Ascending aorta (tissue), 2 donors: ENCODE measurements at regions not wholly inside any gene's neighbourhood (a gene's known extent, or its start where the extent isn't known, plus 50 kb on each side); places are given as distances from the start of the nearest gene placed in this dataset.

Experiments
- DNase-seq, 2 donors: peaks; one replicate each; pipeline ENCODE4 v3.0.0-alpha.2; 2019; ENCODE audit warnings: low spot score in 2 of 2
- H3K27ac ChIP-seq, 2 donors: fragments of 200-600 bp; sonication (generic); one replicate each; pipeline ENCODE4 v1.5.1; 2016 to 2017; ENCODE audit warnings: mild to moderate bottlenecking in 1 of 2
- H3K27me3 ChIP-seq: fragments of 200-600 bp; sonication (generic); one replicate; pipeline ENCODE4 v1.5.1; 2017
- H3K36me3 ChIP-seq, 2 donors: fragments of 200-600 bp; sonication (generic); one replicate each; pipeline ENCODE4 v1.5.1; 2016
- H3K4me1 ChIP-seq, 2 donors: fragments of 200-600 bp; sonication (generic); one replicate each; pipeline ENCODE4 v1.5.1; 2016 to 2017; ENCODE audit warnings: mild to moderate bottlenecking in 1 of 2
- H3K4me3 ChIP-seq, 2 donors: fragments of 200-600 bp; sonication (generic); one replicate each; pipeline ENCODE4 v1.5.1; 2016 to 2017; ENCODE audit warnings: mild to moderate bottlenecking in 1 of 2
- H3K9me3 ChIP-seq, 2 donors: fragments of 200-600 bp; sonication (generic); one replicate each; pipeline ENCODE4 v1.5.1; 2016
- CTCF ChIP-seq, 3 experiments: fragments of 200-600 bp in 2 of 3; fragments of 450-650 bp in 1 of 3; sonication (generic) in 2 of 3; IDR thresholded peaks; one replicate each; pipeline ENCODE4 v1.5.1; 2016 to 2019; ENCODE audit warnings: antibody characterized with exemption in 3 of 3, mild to moderate bottlenecking in 1 of 3, moderate library complexity in 1 of 3
- intact Hi-C: fragments of 100-400 bp; cut with DNase I; formaldehyde crosslinking; loops from one replicate; pipeline ENCODE4 v1.15.1; 2023

DNA sequence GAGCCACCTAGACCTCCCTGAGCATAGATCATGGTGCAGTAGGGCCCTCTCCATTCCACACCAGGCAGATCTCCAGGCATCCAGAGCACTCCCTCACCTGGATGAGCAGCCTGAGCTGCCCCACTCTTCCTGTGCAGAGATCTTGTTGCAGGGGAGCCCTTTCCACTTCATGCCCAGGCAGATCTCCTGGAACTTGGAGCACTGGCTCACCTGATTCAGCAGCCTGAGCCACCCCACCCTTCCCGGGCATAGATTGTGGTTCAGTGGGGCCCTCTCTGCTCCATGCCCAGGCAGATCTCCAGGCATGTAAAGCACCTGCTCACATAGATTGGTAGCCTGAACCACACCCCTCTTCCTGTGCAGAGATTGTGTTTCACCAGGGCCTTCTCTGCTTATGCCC, 78.0 kb downstream of the SEC16B start:
- Histone ChIP-seq H3K9me3 (peaks cover 6 to 16% of the 10 kb centered on the region in 2 donors), H3K36me3 (no peaks in the 10 kb centered on the region), H3K27ac (no peak overlapping the region), H3K4me3 (no peak overlapping the region), H3K27me3 (no peaks in the 10 kb centered on the region), H3K4me1 (no peaks in the 10 kb centered on the region)
- intact Hi-C loops: no loop called here
- TF ChIP-seq CTCF (IDR thresholded peaks at IDR 0.05): no peak
- DNase-seq: no peak

- Histone ChIP-seq H3K27me3 (no peaks in the 10 kb centered on the region), H3K36me3 (no peaks in the 10 kb centered on the region), H3K9me3 (peaks cover 6 to 16% of the 10 kb centered on the region in 2 donors), H3K4me1 (no peaks in the 10 kb centered on the region), H3K27ac (no peak overlapping the region), H3K4me3 (no peak overlapping the region)
- TF ChIP-seq CTCF (IDR thresholded peaks at IDR 0.05): no peak
- DNase-seq: no peak
- intact Hi-C loops: no loop called here
These were observed 79.4 kb downstream of the SEC16B start for GRCh38 chr1:177890479-177890878.

DNA sequence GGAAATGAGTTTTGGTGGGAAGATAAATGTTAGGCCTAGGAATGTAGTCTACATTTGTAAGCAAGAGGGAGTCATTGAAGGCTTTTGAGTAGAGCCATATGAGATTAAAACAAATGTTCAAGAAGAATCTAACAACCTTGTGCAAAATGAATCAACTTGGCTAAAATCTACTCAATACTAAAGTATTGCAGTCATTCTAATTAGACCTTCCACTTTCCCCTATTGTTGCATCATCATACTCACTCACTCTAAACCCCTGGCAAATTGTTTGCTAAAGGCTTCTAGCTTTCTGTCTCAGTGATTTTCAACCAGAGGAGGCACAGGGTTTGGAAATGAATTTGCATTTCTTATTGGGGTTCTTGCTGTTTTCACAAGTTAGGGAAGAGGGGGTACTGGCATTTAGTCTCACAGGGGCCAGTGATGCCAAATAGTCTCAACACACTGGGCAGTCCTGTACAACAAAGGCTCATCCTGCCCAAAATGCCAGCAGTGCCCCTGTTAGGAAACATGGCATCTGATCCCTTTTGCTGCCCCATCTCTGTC, 85.3 kb downstream of the SEC16B start:
- H3K9me3 ChIP-seq: no peaks in the 10 kb centered on the region
- TF ChIP-seq CTCF (IDR thresholded peaks at IDR 0.05): no peak
- DNase-seq: no peak
- intact Hi-C loops: no loop called here
- H3K4me1 ChIP-seq: no peaks in the 10 kb centered on the region
- H3K36me3 ChIP-seq: no peaks in the 10 kb centered on the region
- H3K4me3 ChIP-seq: no peak overlapping the region
- H3K27ac ChIP-seq: no peak overlapping the region
- no peaks in the 10 kb centered on the region for H3K27me3 ChIP-seq

DNA sequence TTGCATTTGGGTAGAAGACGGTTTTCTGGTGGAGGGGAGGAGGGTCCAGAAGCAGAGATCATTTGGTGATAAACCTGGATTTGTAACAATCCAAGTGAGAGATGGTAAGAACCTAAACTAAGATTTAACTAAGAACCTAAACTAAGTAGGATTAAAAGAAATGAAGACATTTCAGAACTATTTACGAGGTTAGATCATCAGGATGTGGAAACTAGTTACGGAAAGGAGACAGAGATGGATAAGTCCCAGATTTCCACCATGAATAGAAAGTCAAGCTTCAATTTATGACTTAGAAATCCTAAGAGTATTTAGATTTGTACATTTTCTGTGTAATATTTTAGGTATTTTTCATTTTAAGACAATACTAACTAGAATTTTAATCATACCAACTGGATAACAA, 86.3 kb downstream of the SEC16B start:
- Histone ChIP-seq H3K36me3 (no peaks in the 10 kb centered on the region), H3K27ac (no peak overlapping the region), H3K4me3 (no peak overlapping the region), H3K27me3 (no peaks in the 10 kb centered on the region), H3K9me3 (no peaks in the 10 kb centered on the region), H3K4me1 (no peaks in the 10 kb centered on the region)
- no peak for DNase-seq
- TF ChIP-seq CTCF (IDR thresholded peaks at IDR 0.05): no peak
- intact Hi-C loops: no loop called here

- TF ChIP-seq CTCF (IDR thresholded peaks at IDR 0.05): no peak
- H3K4me1 ChIP-seq: no peaks in the 10 kb centered on the region
- H3K27ac ChIP-seq: no peak overlapping the region
- intact Hi-C loops: no loop called here
- H3K36me3 ChIP-seq: no peaks in the 10 kb centered on the region
- H3K4me3 ChIP-seq: no peak overlapping the region
- no peaks in the 10 kb centered on the region for H3K9me3 ChIP-seq
- no peak for DNase-seq
- H3K27me3 ChIP-seq: no peaks in the 10 kb centered on the region
These were observed 89.4 kb downstream of the SEC16B start for GRCh38 chr1:177880339-177880891.

DNA sequence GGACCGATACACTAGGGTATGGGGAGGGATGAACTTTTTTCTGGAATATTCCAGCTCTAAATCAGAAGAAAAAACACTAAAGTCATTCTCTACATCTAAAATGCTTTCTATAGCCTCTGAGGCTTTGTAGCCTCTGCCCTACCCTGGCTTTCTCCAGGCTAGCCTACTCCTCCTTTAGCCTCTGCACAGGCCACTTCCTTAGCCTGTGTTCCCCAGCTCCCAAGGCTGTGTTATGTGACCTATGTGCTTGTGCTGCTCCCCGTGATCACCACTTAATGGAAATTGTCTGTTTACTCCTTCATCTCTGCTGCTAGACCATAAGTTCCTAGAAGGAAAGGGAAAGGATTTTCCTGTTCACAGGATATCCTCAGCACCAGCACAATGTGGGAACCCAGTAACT, 92.8 kb downstream of the SEC16B start:
- H3K36me3 ChIP-seq: no peaks in the 10 kb centered on the region
- H3K9me3 ChIP-seq: no peaks in the 10 kb centered on the region
- no peaks in the 10 kb centered on the region for H3K4me1 ChIP-seq
- intact Hi-C loops: no loop called here
- no peak overlapping the region for H3K27ac ChIP-seq
- no peak for TF ChIP-seq CTCF (IDR thresholded peaks at IDR 0.05)
- no peak for DNase-seq
- no peak overlapping the region for H3K4me3 ChIP-seq
- no peaks in the 10 kb centered on the region for H3K27me3 ChIP-seq
